ENCODE measurements at regions not wholly inside any gene's neighbourhood (a gene's known extent, or its start where the extent isn't known, plus 50 kb on each side); places are given as distances from the start of the nearest gene placed in this dataset.

DNA sequence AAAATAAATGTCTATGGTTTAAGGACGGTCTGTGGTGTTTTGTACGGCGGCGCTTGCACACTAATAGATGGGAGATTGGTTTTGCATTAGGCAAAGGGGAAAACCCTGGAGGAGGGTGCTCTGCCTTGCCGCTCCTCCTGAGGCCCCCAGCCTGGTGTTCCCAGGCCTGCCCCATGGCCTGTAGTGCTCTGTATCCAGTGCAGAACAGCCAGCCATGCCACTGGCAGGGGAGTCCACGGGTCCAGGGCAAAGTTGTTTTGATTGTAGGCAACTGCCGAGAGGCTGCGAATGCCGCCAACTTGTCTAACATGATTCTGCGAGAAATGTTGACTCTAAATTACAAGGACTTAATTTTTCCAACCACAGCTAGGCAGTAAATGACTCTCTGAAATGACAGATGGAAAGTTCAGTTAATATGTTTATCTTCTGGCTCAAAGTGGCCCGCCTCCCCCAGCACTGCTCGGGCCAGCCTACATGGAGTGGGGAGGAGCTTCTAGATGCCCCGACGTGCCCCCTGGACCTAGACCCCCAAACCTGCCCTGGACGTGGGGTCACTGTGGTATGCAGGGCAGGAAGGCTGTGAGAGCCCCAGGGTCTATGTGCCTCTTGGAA is 104.6 kb upstream of the GDF10 start:
- DNase-seq: peak; percentile 56

DNA sequence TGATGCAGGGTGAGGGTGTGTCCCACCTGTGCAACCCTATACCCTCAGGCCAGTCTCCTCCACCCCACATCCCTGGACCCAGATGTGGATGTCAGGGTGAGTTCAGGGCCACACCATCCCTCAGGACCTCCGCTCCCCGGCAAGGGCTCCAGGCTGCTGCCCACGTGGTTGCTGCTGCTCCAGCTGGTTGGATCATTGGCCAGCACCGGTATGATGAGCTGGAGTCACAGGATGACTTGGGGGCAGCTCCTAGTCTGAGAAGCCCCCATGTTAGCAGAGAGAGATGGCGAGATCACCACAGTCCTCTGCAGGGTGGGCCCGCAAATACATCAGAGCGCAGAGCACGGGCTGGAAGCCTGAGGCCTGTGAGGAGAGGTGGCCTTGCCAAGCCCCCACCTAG is 103.3 kb upstream of the GDF10 start:
- DNase-seq: no peak

DNA sequence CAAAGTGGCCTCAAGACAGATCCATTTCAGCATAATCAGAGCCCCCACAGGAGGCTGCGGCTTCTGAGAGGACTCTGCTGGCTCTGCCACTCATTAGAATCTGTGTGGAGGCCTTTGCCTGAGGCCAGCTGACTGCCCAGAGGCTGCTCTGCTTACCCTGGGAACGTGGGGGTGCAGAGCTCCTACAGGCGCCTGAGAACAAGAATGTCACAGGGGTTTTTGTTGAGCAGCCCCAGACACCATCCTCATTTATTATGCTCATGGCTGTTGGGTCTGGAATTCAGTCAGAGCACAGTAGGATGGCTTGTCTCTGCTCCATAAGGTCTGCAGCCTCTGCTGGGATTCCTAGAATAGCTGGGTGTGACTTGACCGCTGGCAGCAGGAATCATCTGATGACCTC is 101.8 kb upstream of the GDF10 start:
- DNase-seq: no peak

DNA sequence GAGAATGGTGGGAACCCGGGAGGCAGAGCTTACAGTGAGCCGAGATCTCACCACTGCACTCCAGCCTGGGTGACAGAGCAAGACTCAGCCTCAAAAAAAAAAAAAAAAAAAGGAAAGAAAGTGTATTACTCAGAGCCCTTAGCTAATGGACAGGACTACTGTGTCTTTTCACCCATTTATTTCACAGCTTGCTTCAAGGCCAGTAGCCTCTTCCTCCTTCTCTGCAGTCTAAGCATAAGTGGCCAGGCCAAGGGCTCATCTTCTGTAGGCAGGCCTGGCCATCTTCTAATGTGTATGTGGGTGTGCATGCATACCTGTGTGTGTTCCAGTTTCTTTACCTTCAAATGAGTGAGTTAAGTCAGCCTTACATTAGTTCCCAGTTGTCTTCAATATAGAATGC is 94.8 kb upstream of the GDF10 start:
- no peak for DNase-seq

DNA sequence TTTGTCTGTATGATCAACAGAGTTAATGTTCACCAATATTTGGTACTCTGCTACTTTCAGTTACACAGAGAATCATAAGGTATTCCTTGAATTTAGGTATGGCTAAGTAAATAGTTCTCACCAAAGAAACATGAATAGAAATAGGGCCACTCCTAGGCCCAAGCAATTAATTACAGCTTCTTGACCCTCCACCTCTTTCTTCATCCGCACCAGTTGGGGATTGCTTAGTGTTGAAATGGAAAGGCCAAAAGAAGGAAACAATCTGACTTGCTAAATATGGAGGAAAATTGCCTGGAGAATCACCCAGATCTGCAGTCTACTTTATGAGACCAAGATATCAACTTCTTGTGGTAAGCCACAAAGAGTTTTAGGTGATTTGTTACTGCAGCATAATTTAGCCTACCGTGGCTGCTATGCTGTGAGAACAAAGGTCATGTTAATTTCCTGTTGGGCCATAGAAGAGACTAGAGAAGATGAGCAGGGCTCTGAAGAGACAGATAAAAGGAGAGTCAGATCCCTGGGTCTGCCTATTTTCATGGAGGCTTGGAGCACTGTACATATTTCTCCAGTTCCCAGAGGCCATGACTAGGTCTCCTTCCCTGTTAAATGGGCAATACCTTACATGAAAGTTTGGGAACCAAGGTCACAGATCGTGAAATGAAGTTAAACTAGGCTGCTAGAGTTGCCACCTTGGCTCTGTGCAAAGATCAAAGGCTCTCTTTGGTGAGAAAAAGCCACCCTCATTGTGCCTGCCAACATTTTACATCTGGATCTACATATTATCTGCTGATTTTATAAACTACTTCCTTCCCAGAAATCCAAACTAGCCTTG is 93.3 kb upstream of the GDF10 start:
- no peak for DNase-seq

DNA sequence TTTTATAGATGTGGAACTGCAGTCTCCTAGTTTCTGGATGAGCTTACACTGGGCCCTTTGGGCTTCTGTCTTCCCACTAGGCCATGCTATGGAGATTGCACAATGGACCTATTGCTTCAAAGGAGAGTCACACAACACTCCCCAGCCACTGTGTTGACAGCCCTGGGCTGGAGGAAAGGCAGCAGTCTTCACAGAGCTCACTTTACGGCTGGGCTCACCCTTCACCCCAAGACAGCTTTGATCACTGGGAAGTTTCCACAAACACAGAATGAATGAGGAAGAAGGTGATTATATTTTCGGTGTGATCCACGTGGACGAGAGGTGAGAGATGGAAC is 92.7 kb upstream of the GDF10 start:
- DNase-seq: peak; percentile 20

DNA sequence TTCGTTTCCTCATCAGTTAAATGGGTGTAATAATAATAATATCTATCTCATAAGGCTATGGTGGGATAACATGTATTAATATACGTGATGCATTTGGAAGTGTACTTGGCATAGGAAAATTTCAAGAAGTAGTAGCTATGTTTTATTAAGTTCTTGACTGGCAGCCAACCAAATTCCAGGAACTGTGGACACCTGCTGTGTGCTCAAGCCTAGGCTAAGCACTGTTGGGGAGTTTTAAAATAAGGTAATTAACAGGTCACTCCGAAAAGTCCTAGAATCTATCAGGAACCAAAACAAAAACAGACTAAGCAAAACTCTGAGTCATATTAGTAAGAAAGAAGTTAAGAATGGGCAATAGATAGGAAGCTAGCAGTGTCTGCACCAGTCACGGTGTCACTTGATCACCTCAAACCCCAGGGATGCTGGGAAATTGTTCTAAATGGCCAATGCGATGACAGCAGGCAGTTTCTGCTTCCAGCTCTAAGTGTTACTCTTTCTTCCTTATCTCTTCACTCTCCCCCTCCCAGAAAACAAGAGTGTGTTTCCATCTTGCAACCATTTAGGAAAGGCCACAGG is 92.0 kb upstream of the GDF10 start:
- no peak for DNase-seq

DNA sequence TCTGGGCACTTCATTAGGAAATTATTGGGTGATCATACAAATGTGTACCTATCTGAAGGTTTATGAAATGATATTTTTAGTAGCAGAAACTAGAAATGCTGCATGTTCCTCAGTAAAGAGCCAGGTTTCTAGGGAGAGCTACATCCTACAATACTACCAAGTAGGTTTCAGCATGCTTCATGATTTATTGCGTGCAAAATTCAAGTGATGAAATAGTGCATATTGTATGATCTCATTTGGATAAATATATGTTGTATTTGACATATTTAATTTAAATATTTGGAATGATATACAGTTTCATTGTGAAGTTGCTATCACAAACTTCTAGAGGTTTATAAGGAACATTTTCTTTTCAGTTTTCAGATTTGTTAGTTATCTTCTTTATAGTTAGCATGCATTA is 90.5 kb upstream of the GDF10 start:
- no peak for DNase-seq

DNA sequence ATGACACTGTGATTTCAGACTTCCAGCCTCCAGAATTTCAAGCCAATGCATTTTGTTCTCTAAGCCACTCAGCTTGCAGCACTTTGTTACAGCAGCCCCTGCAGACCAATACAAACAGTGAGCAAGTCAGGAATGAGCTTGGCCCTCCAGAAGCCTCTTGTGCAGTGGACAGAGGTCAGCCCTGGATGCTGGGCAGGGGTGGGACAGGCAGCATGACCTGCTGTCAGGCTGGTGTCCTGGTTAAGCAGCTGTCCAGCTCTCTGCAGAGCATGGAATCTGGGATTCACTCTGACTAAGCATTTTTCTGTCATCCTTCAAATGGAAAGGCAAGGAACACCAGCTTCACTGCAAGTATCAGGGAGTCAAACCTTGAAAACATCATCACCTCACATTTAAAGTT is 85.5 kb upstream of the GDF10 start:
- no peak for DNase-seq

DNA sequence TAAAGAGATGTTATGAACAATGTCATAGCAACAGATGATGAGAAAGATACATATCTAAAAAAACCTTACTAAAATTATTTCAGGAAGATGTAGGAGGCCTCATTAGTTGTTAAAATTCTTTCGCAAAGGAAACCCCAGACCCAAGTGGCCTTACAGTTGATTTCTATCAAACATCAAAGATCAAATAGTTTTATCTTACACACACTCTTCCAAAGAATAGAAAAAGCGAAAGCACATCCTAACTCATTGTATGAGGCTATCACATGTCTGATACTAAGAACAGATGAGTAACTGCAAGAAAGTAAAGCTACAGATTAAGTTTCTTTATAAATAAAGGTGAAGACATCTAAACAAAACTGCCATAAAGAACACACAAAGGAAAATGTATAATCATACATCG is 82.9 kb upstream of the GDF10 start:
- no peak for DNase-seq

DNA sequence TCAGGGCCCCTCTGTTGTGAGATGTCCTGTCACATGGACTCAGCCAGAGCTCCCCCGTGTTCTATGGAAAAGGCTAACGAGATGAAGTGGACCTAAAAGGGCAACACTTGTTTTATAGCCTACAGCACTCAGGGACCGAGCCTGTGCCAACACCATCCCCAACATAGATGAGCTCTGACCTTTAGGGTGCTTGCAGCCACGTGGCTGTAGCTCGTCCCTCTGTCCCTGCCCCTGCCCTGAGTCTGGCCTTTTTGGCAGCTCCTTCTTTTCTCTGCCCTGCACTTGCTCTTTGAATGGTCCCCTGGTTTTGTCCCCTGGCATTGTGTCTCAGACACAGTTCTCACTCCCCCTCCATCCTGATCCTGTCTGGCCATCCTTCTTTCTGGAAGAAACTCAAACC is 81.2 kb upstream of the GDF10 start:
- DNase-seq: no peak

DNA sequence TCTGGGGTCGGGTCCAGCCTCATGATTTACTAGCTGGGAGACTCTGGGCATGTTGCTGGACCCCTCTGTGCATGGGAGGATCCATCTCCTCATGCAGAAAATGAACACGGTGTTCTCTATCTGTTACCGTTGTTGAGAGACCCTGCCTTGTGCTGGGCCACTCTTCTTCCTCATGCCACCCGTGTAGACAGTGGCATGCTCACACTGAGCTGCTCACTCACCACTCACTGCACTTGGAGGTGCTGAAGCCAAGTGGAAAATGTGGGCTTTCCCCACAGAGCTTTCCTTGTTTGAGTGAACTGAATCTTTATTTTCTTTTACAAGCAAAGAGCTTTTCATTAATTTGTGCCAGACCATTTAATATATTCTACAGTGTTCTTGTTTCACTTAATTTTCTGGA is 77.5 kb upstream of the GDF10 start:
- DNase-seq: no peak

DNA sequence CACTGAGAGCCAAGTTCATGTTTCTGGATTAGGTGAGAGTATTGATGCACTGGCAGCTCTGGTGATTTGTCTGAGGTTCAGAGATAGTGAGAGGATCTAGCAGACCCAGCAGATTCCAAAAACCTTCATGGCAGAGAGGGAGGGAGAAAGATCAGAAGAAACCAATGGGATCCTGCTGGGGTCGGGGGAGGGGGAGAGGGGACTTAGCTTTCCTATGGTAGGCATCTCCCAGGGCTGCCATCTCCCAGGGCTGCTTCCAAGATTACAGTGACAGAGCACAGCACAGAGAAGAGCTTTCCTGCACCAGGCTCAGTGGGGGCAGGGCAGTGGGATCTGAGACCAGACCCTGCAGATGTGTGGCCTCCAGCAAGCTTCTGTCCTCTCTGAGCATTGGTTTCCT is 76.8 kb upstream of the GDF10 start:
- no peak for DNase-seq

DNA sequence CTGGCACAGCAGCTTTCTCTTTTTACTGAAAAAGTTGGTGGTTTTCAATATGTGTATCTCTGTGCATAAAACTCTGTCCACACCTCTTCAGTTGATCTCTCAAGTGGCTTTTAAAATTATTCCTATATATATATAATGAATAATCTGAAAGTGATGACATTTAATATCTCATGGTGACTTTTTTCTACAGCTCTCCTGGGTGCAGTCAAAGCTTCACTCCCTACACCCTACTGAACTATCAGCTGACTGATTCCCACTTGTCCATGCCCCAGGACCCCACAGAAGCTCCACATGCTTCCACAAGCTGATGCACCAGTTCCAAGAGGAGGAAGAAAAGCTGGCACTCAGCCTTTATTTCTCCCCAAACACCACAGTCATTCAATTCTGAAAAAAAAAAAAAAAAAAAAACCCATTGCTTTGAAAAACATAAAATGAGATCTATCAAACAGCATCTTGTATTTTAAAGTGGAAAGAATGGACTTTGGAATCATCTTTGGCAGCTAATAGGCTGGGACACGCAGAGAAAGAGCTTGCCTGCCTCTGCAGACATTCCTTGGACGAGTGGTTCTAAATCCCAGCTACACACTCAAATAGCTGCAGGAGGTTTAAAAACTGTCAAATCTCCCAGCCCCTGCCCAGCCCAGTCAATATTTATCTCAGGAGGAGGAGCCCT is 75.3 kb upstream of the GDF10 start:
- DNase-seq: no peak

DNA sequence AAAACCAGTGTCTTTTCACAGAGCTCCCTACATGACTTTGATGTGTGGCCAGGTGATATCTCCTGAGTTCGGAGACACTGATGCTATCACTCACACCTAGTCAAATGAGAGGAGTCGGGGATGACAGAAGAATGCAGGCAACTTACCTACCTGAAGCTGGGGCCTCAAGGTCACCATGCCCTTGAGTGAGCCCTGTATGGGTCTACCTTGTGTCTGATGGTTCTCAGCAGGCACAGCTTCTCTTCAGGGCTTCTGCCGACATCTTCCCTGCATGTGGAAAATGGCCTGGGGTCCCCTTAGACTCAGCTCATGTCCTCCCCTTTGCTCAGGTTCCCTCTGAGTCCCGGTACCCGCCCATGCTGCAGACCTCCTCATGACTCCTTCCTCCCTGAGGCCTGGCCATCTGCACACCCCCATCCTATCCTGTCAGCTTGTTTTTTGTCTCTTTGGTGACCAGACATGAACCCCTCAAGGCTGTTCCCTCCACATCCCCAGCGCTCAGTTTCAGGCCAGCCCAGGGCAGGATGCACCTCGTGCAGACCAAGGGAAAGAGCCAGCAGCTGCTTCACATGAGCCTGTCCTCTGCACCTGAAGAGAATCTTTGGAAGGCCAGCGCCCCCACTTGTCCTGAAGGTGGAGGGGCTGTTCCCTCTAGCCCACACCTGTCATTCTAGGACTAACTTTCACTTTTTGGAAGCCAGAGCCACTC is 74.6 kb upstream of the GDF10 start:
- DNase-seq: no peak

DNA sequence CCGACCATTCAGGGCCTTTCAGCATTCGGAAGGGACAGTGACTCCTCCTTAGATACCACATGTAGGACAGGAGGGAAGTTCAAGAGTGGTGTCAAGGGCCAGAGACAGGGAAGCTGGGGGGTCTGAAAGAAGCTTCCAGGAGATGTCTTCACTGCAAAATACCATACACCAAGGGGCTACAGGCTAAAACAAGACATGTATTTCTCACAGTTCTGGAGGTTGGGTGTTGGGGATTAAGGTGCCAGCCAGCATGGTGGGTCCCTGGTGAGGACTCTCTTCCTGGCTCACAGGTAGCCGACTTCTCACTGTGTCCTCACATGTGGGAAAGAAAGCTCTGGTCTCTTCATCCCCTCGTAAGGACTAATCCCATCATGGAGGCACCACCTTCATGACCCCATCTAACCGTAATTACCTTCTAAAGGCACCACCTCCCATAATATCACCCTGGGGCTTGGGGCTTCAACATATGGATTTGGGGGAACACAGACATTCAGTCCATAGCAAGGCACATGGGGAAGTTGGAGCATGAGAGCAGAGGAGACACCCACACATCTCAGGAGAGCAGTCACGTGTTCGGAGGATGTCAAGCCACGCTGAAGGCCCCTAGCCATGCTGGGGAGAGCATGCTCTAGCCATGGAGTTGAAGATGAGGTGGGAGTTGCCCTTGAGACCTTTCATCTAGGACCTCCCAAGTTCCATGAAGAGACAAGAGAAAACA is 73.9 kb upstream of the GDF10 start:
- no peak for DNase-seq

DNA sequence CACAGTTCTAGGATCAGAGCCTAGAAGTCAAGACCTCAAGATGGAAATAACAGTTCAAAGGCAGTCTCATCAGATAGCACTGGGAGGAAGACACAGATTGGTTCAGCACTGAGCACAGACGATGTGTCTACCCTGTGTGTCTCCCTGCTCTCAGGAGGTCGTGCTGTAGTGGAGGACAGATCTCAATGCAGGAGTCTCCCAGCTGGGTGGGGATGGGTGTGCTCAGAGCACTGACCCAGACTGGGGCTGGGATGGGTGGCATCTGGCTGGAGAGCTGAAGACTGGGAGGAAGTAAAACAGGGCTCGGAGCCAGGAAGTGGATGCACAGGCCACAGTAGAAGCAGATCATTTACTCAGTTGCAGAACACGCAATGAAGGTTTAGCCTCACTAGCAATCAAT is 69.5 kb upstream of the GDF10 start:
- no peak for DNase-seq

DNA sequence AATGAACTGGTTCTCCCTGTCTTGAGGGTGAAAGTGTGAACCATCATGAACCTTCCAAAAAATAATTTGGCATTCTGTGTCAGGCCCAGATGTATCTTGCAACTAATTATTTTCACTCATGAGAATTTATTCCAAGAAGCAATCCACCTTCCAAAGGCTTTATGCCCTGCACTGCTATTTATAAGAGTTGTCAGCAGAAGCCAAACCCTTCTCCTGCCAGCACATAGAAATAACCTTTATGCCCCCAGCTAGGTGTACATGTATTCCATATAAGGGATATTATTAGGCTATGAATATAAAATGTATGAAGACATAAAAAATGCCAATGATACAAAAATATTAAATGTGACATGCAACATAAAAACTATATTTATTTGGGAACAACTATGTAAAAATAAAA is 69.0 kb upstream of the GDF10 start:
- no peak for DNase-seq

DNA sequence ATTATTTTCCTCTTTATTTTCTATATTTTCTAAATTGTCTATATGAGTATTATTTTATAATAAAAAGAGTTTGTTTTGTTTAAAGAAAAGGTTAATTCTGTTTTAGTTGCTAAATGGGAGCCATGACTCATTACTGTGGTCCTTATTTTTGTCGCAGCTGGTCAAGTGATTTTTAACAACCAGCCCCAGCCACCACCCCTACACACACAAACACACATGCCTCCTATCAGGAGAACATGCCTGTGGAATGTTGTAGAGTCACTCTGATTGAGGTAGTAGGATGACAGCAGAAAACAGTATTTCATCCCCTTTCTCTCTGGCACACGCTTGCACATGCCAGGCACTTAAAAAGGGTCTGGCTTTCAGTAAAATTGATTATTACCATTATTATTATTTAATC is 68.6 kb upstream of the GDF10 start:
- no peak for DNase-seq

DNA sequence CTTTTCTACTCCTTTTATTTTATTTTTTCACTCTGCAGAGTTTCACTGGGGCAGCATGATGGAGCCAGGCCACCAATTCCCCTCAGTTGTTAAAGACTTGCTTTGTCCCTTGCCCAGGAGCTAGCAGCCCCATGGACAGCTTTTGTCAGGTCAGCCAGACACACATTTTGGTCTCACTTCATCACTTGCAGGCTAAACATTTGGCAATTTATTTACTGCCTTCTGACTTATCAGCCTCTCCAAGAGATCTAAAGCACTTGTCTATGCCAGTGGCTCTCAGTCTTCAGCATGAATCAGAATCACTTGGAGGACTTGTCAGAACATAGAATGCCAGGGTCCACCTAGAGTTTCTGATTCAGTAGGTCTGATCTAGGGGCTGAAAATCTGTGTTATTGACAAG is 66.4 kb upstream of the GDF10 start:
- DNase-seq: no peak

DNA sequence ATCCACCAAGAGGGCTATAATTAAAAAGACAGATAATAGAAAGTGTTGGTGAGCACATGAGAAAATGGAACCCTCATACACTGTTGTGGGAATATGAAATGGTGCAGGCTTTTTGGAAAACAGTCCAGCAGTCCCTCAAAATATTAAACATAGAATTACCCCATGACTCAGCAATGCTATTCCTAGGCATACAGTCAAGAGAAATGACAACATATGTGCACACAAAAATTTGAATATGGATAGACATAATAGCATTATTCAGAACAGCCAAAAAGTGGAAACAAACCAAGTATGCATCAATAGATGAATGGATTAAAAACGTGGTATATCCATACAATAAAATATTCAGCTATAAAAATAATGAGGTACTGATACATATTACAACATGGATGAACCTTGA is 64.5 kb upstream of the GDF10 start:
- no peak for DNase-seq

DNA sequence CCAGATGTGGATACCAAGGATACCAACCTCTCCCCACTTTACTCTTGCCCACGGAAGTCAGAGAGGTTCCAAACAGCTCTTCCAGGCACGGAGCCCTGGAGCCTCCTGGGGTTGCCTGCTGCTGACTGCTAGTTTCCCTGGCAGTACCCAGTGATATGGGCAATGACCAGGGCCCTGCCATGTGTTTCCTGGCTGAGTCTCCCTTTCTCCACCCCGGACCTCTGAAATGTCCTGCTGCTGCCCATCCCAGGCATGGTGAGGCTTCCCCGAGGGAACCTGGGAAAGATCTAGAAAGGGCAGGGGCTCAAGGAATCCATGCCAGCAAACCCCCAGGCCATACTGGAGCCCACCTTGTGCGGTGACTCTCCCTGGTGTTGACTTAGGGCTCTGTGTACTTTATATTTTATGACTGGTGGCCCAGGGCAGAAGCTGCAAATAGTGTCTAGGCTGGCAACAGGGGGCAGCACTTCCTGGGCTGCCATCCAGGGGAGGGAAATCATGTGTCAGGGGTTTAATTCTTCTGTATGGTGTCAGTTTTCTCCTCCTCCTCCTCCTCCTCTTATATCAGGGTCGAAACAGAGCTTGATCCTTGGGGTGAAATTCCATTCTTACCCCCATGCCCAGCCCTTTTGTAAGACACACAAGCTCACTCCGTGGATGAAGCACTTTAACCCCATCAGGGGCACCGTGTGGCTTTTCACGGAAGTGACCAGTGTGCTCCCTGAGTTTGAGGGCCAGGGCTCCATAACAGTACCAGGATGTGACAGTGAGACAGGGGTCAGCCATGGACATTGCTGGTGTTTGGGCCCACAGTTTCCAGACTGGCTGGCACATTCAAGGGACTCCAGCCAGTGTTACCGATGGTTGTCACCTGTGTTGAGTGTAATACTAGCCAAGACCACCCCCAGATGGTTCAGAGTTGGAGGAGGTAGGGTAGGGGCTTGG is 62.4 kb upstream of the GDF10 start:
- DNase-seq: no peak

Data from stimulated activated CD4-positive, alpha-beta T cell treated with anti-CD3 and anti-CD28 coated beads, Interleukin-15, amount 100 ng/mL, for 24 hours (primary cell).